K562 (cell line): ENCODE measurements at regions not wholly inside any gene's neighbourhood (a gene's known extent, or its start where the extent isn't known, plus 50 kb on each side); places are given as distances from the start of the nearest gene placed in this dataset.

ENCODE experiments used
- ATAC-seq: fragments of 200-7000 bp; cut with Tn5 transposase; 3 replicates; pipeline ENCODE4 v1.9.1; 2020; ENCODE audit warnings: moderate library complexity
- BruUV-seq: library from RNA; stranded (reverse); fragments of 400-500 nt; replicated peaks from 2 replicates; lab custom pipeline; 2021; lab: Mats Ljungman, UMichigan
- CTCF ChIA-PET: fragments of 300-600 bp; formaldehyde crosslinking; extraction: SDS; loops from one replicate; lab custom pipeline; 2021; ENCODE audit warnings: low intra/inter-chr PET ratio; lab: Yijun Ruan, JAX
- POLR2A ChIA-PET: fragments of 300-600, 350-650 bp; sonication (Branson Sonifier 250); formaldehyde crosslinking; extraction: SDS; loops from one replicate; lab custom pipeline; 2021; ENCODE audit warnings: antibody characterized with exemption, inconsistent platforms; lab: Yijun Ruan, JAX
- DNase-seq, 4 experiments: peaks; one replicate each; pipeline versions ENCODE4 v3.0.0 to v3.0.0-alpha.2; 2011 to 2018; ENCODE audit warnings: low spot score in 3 of 4, mixed read lengths in 3 of 4; ENCODE audit errors: extremely low read depth in 1 of 4
- FAIRE-seq: peaks from 2 replicates; lab custom pipeline; 2011; peaks lifted over from hg19 to GRCh38; lab: Jason Lieb, UNC
- H2AFZ ChIP-seq: 2 replicates; pipeline ENCODE4 v1.6.0; 2011; ENCODE audit warnings: low read depth, low read length, control low read depth, inconsistent platforms
- H3K27ac ChIP-seq: fragments of 200-600 bp; 3 replicates; pipeline ENCODE4 v1.8.0; 2011; ENCODE audit warnings: low read depth, mild to moderate bottlenecking, control low read depth, inconsistent platforms, low read length, moderate library complexity, mixed read lengths; ENCODE audit errors: extremely low read depth
- H3K27me3 ChIP-seq, 2 experiments: fragments of 300-600 bp in 1 of 2; 2 replicates in 1 of 2; 3 replicates in 1 of 2; pipeline versions ENCODE4 v1.6.0 to v1.8.0; 2011; ENCODE audit warnings: inconsistent platforms in 2 of 2, low read length in 2 of 2, mild to moderate bottlenecking in 1 of 2, mixed read lengths in 1 of 2, moderate library complexity in 1 of 2; ENCODE audit not compliant: control insufficient read depth in 2 of 2, insufficient read depth in 2 of 2
- H3K36me3 ChIP-seq: fragments of 300-600 bp; 3 replicates; pipeline ENCODE4 v1.8.0; 2011; ENCODE audit warnings: mild to moderate bottlenecking, low read length, inconsistent platforms; ENCODE audit not compliant: control insufficient read depth, insufficient read depth
- H3K4me1 ChIP-seq, 2 experiments: fragments of 200-600 bp in 1 of 2; replicated peaks in 1 of 2; 2 replicates in 1 of 2; 3 replicates in 1 of 2; pipeline versions ENCODE4 v1.5.1 to v1.8.0; 2011; ENCODE audit warnings: inconsistent platforms in 2 of 2, low read length in 2 of 2, mild to moderate bottlenecking in 1 of 2, mixed read lengths in 1 of 2, moderate library complexity in 1 of 2; ENCODE audit not compliant: control insufficient read depth in 2 of 2, insufficient read depth in 2 of 2
- H3K4me2 ChIP-seq: 2 replicates; pipeline ENCODE4 v1.6.1; 2011; ENCODE audit warnings: low read length, control low read depth, inconsistent platforms, mixed read lengths; ENCODE audit not compliant: insufficient read depth
- H3K4me3 ChIP-seq: fragments of 200-600 bp; sonication (generic), shearing (Covaris generic); 2 replicates; pipeline ENCODE4 v1.5.1; 2016; ENCODE audit warnings: control low read depth, inconsistent platforms
- H3K79me2 ChIP-seq: fragments of 200-600 bp; 3 replicates; pipeline ENCODE4 v1.8.0; 2011; ENCODE audit warnings: low read length, inconsistent platforms; ENCODE audit not compliant: control insufficient read depth, insufficient read depth
- H3K9ac ChIP-seq, 2 experiments: 2 replicates each; pipeline versions ENCODE4 v1.6.0 to v1.6.1; 2011; ENCODE audit warnings: low read depth in 2 of 2, low read length in 2 of 2, control low read depth in 1 of 2, inconsistent platforms in 1 of 2, mild to moderate bottlenecking in 1 of 2, mixed read lengths in 1 of 2; ENCODE audit not compliant: insufficient read depth in 1 of 2
- H3K9me1 ChIP-seq: one replicate; pipeline ENCODE4 v1.6.0; 2011; ENCODE audit warnings: inconsistent platforms, mild to moderate bottlenecking, low read length, moderate library complexity; ENCODE audit not compliant: control insufficient read depth, insufficient read depth
- H3K9me3 ChIP-seq: replicated peaks from 2 replicates; pipeline ENCODE4 v1.5.1; 2011; ENCODE audit warnings: low read depth, low read length, inconsistent platforms; ENCODE audit not compliant: control insufficient read depth, insufficient read depth
- H4K20me1 ChIP-seq: replicated peaks from 2 replicates; pipeline ENCODE4 v1.6.1; 2011; ENCODE audit warnings: low read length, inconsistent platforms, mixed read lengths; ENCODE audit not compliant: control insufficient read depth, insufficient read depth
- HSF4 ChIP-seq: fragments of 250-450 bp; sonication (Bioruptor Pico); IDR thresholded peaks from 2 replicates; pipeline ENCODE4 v2.1.2; 2022; ENCODE audit warnings: mild to moderate bottlenecking, moderate library complexity, borderline replicate concordance
- LARP7 ChIP-seq: fragments of 450-650 bp; IDR thresholded peaks from 2 replicates; pipeline ENCODE4 v1.6.1; 2016
- NR2F6 ChIP-seq: fragments of 450-650 bp; formaldehyde crosslinking; IDR thresholded peaks from 2 replicates; pipeline ENCODE4 v1.4.0; 2020; ENCODE audit warnings: mild to moderate bottlenecking
- PTBP1 ChIP-seq: fragments of 200-400 bp; formaldehyde crosslinking; IDR thresholded peaks from 2 replicates; pipeline ENCODE4 v1.6.1; 2017; ENCODE audit warnings: low read depth, low read length
- RBFOX2 ChIP-seq: fragments of 200-400 bp; formaldehyde crosslinking; IDR thresholded peaks from 2 replicates; pipeline ENCODE4 v1.6.1; 2017; ENCODE audit warnings: low read depth, mild to moderate bottlenecking, low read length, moderate library complexity
- SMAD2 ChIP-seq: fragments of 150-350 bp; IDR thresholded peaks from 2 replicates; pipeline ENCODE4 v1.6.1; 2014; ENCODE audit warnings: low read depth, mild to moderate bottlenecking, low read length
- SNAPC5 ChIP-seq: fragments of 250-450 bp; sonication (Bioruptor Pico); IDR thresholded peaks from 2 replicates; pipeline ENCODE4 v1.8.0; 2021; ENCODE audit warnings: moderate library complexity, mild to moderate bottlenecking, inconsistent platforms
- SP1 ChIP-seq: sonication (generic); formaldehyde crosslinking; IDR thresholded peaks from 2 replicates; pipeline ENCODE4 v1.8.1; 2022; ENCODE audit warnings: mild to moderate bottlenecking, missing genetic modification reagents
- THAP12 ChIP-seq: fragments of 250-450 bp; sonication (Bioruptor Pico); IDR thresholded peaks from 2 replicates; pipeline ENCODE4 v1.9.0; 2021; ENCODE audit warnings: mild to moderate bottlenecking, inconsistent platforms
- XRCC4 ChIP-seq: IDR thresholded peaks from one replicate; pipeline ENCODE4 v1.6.1; 2011; ENCODE audit not compliant: insufficient read depth, insufficient read length; ENCODE audit errors: extremely low read depth
- YBX1 ChIP-seq: fragments of 450-650 bp; IDR thresholded peaks from 2 replicates; pipeline ENCODE4 v1.7.1; 2016; ENCODE audit warnings: mild to moderate bottlenecking
- ZNF121 ChIP-seq: sonication (generic); formaldehyde crosslinking; conservative IDR thresholded peaks from 2 replicates; pipeline ENCODE4 v1.8.0; 2022; ENCODE audit warnings: missing genetic modification reagents
- WGBS: fragments of 100-300 bp; shearing (Covaris generic); methylation state at CpG from one replicate; pipeline ENCODE4 v1.1.6; 2016; ENCODE audit warnings: low coverage, mixed read lengths; ENCODE audit not compliant: insufficient coverage; ENCODE audit errors: missing lambda C conversion rate; 5-methylcytosine and 5-hydroxymethylcytosine counted together
- in situ Hi-C: fragments of 300-500 bp; cut with MboI; formaldehyde crosslinking; loops from 4 replicates; pipeline ENCODE4 v1.15.0; 2018; ENCODE audit warnings: inconsistent platforms, mixed read lengths
- intact Hi-C: fragments of 100-400 bp; cut with micrococcal nuclease; formaldehyde crosslinking; loops from 2 replicates; pipeline ENCODE4 v1.14.2; 2022
- TF ChIP-seq, protein P1 (sequence below), 2 experiments: fragments of 450-650 bp; formaldehyde crosslinking in 1 of 2; IDR thresholded peaks; 2 replicates each; pipeline versions ENCODE4 v1.4.0 to v1.6.1; 2014 to 2020; ENCODE audit warnings: mild to moderate bottlenecking in 2 of 2, borderline replicate concordance in 1 of 2, low read depth in 1 of 2

- TF ChIP-seq SP1 (no peak), ZNF121 (CRISPR knock-in tag) (no peak), NR2F6 (CRISPR knock-in tag) (no peak), LARP7 (no peak), SNAPC5 (CRISPR knock-in tag) (no peak), XRCC4 (no peak), YBX1 (no peak), SMAD2 (no peak), HSF4 (CRISPR knock-in tag) (no peak)
- TF ChIP-seq, all 486 proteins: peak for 24
Observed at GRCh38 chr2:58757971-58758370, 516.8 kb upstream of the FANCL start (continued).

DNA sequence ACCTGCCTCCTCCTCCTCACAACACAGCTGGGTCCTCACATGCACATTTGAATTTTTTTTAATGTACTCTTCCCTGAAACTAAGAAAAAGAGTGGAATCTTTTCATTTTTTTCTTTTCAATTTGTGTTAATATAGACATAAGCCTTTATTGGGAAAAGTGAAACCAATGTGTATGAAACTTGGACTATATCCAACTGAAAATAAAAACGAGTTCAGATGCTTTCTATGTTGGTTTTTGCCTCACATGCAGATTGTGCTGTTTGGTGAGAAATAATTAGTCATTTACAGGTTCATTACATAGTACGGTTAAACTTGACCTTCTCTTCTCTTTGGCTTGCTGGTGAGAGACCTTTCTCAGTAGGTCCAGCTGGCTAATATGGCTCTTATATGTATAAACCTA, 515.2 kb upstream of the FANCL start:
- ChIA-PET POLR2A (no interaction called here), CTCF (no interaction called here)
- in situ Hi-C loops (no loop called here), intact Hi-C loops (no loop called here)
- H3K79me2 ChIP-seq: no peaks in the 10 kb centered on the region
- ATAC-seq (no peak), DNase-seq (no peak), FAIRE-seq (no peak)
- peaks cover 3 to 25% of the 10 kb centered on the region in 2 experiments; a peak in 4 of 5 replicates for H3K4me1 ChIP-seq
- H3K4me3 ChIP-seq: no peak overlapping the region
- no peak overlapping the region for H3K4me2 ChIP-seq
- no peak overlapping the region for H3K9ac ChIP-seq
- BruUV-seq: no TSS peak
- no peaks in the 10 kb centered on the region for H3K9me1 ChIP-seq
- no peaks in the 10 kb centered on the region for H3K27me3 ChIP-seq
- no peaks in the 10 kb centered on the region for H4K20me1 ChIP-seq
- no peak overlapping the region for H3K27ac ChIP-seq
- no peaks in the 10 kb centered on the region for H3K9me3 ChIP-seq
- peak overlapping the region; percentile 67 for H2AFZ ChIP-seq
- H3K36me3 ChIP-seq: no peaks in the 10 kb centered on the region; the same call in 2 of the 3 replicates
- WGBS: 25% methylated on average over 2 of the region's 2 CpGs
- TF ChIP-seq THAP12: no peak
- TF ChIP-seq PTBP1: no peak
- TF ChIP-seq, protein P1, sequence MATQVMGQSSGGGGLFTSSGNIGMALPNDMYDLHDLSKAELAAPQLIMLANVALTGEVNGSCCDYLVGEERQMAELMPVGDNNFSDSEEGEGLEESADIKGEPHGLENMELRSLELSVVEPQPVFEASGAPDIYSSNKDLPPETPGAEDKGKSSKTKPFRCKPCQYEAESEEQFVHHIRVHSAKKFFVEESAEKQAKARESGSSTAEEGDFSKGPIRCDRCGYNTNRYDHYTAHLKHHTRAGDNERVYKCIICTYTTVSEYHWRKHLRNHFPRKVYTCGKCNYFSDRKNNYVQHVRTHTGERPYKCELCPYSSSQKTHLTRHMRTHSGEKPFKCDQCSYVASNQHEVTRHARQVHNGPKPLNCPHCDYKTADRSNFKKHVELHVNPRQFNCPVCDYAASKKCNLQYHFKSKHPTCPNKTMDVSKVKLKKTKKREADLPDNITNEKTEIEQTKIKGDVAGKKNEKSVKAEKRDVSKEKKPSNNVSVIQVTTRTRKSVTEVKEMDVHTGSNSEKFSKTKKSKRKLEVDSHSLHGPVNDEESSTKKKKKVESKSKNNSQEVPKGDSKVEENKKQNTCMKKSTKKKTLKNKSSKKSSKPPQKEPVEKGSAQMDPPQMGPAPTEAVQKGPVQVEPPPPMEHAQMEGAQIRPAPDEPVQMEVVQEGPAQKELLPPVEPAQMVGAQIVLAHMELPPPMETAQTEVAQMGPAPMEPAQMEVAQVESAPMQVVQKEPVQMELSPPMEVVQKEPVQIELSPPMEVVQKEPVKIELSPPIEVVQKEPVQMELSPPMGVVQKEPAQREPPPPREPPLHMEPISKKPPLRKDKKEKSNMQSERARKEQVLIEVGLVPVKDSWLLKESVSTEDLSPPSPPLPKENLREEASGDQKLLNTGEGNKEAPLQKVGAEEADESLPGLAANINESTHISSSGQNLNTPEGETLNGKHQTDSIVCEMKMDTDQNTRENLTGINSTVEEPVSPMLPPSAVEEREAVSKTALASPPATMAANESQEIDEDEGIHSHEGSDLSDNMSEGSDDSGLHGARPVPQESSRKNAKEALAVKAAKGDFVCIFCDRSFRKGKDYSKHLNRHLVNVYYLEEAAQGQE (IDR thresholded peaks at IDR 0.05; ENCODE audit: borderline replicate concordance): no peak
- TF ChIP-seq, protein P1 (CRISPR knock-in tag; IDR thresholded peaks at IDR 0.05; ENCODE audit: low read depth): no peak
- TF ChIP-seq RBFOX2: no peak
